ENCODE measurements at regions not wholly inside any gene's neighbourhood (a gene's known extent, or its start where the extent isn't known, plus 50 kb on each side); places are given as distances from the start of the nearest gene placed in this dataset.

- Mint-ChIP-seq H3K9me3 (peaks cover 19 to 22% (median 21%) of the 10 kb centered on the region in 3 donors), H3K27ac (no peak overlapping the region), H3K4me1 (no peaks in the 10 kb centered on the region), H3K4me3 (no peak overlapping the region), H3K27me3 (no peaks in the 10 kb centered on the region), H3K36me3 (no peaks in the 10 kb centered on the region)
- ChIA-PET POLR2A (no interaction called here), CTCF (no interaction called here)
- no peaks in the 10 kb centered on the region for H3K36me3 ChIP-seq (ENCODE audit: control insufficient read depth in 2 of 2, extremely low read depth in 1 of 2, insufficient read depth in 1 of 2, low read length in 1 of 2)
- no peaks in the 10 kb centered on the region for H3K9me3 ChIP-seq
- no peaks in the 10 kb centered on the region for H3K4me1 ChIP-seq (ENCODE audit: control insufficient read depth in 1 of 2, extremely low read depth in 1 of 2, insufficient read depth in 2 of 2, low read length in 2 of 2)
- DNase-seq (no peak), ATAC-seq (replicated peaks in 1 of 4) (no peak)
- no peak overlapping the region for H3K27ac ChIP-seq (ENCODE audit: low read length)
- H3K27me3 ChIP-seq (replicated peaks in 1 of 2; ENCODE audit: control insufficient read depth in 2 of 2, extremely low read depth in 1 of 2, insufficient read depth in 2 of 2, low read length in 1 of 2): no peaks in the 10 kb centered on the region
- 20% methylated on average over 3 of the region's 4 CpGs for WGBS (ENCODE audit: insufficient coverage)
- no peak overlapping the region for H3K4me3 ChIP-seq (ENCODE audit: control insufficient read depth in 1 of 2, extremely low read depth in 1 of 2, low read length in 1 of 2)
Observed at GRCh38 chr3:74273091-74273490, 341.4 kb downstream of the CNTN3 start.

- Histone ChIP-seq H3K4me3 (ENCODE audit: control insufficient read depth in 1 of 2, extremely low read depth in 1 of 2, low read length in 1 of 2) (no peak overlapping the region), H3K27me3 (replicated peaks in 1 of 2; ENCODE audit: control insufficient read depth in 2 of 2, extremely low read depth in 1 of 2, insufficient read depth in 2 of 2, low read length in 1 of 2) (no peaks in the 10 kb centered on the region), H3K9me3 (no peaks in the 10 kb centered on the region), H3K36me3 (ENCODE audit: control insufficient read depth in 2 of 2, extremely low read depth in 1 of 2, insufficient read depth in 1 of 2, low read length in 1 of 2) (no peaks in the 10 kb centered on the region), H3K27ac (ENCODE audit: low read length) (no peak overlapping the region), H3K4me1 (ENCODE audit: control insufficient read depth in 1 of 2, extremely low read depth in 1 of 2, insufficient read depth in 2 of 2, low read length in 2 of 2) (no peaks in the 10 kb centered on the region)
- no CpG with 5 or more reads among the region's 4 CpGs for WGBS (ENCODE audit: insufficient coverage)
- Mint-ChIP-seq H3K27ac (no peak overlapping the region), H3K9me3 (peaks cover 7 to 13% (median 11%) of the 10 kb centered on the region in 3 donors), H3K27me3 (no peaks in the 10 kb centered on the region), H3K4me3 (no peak overlapping the region), H3K4me1 (no peaks in the 10 kb centered on the region), H3K36me3 (no peaks in the 10 kb centered on the region)
- ChIA-PET CTCF (no interaction called here), POLR2A (no interaction called here)
- ATAC-seq (replicated peaks in 1 of 4) (no peak), DNase-seq (no peak)
Observed at GRCh38 chr3:74271541-74271940, 342.9 kb downstream of the CNTN3 start.

- no peaks in the 10 kb centered on the region for H3K27me3 Mint-ChIP-seq
- no peaks in the 10 kb centered on the region for H3K4me1 Mint-ChIP-seq
- no peak for ATAC-seq (replicated peaks in 1 of 4)
- CTCF ChIA-PET: no interaction called here
- no peaks in the 10 kb centered on the region for H3K27me3 ChIP-seq (replicated peaks in 1 of 2; ENCODE audit: control insufficient read depth in 2 of 2, extremely low read depth in 1 of 2, insufficient read depth in 2 of 2, low read length in 1 of 2)
- no peak for DNase-seq
- H3K27ac ChIP-seq (ENCODE audit: low read length): no peak overlapping the region
- no peak overlapping the region for H3K4me3 Mint-ChIP-seq
- POLR2A ChIA-PET: no interaction called here
- H3K4me1 ChIP-seq (ENCODE audit: control insufficient read depth in 1 of 2, extremely low read depth in 1 of 2, insufficient read depth in 2 of 2, low read length in 2 of 2): no peaks in the 10 kb centered on the region
- no peak overlapping the region for H3K27ac Mint-ChIP-seq
- peaks cover 5 to 11% (median 9%) of the 10 kb centered on the region in 3 donors for H3K9me3 Mint-ChIP-seq
- H3K36me3 ChIP-seq (ENCODE audit: control insufficient read depth in 2 of 2, extremely low read depth in 1 of 2, insufficient read depth in 1 of 2, low read length in 1 of 2): no peaks in the 10 kb centered on the region
- no peaks in the 10 kb centered on the region for H3K9me3 ChIP-seq
- no peak overlapping the region for H3K4me3 ChIP-seq (ENCODE audit: control insufficient read depth in 1 of 2, extremely low read depth in 1 of 2, low read length in 1 of 2)
- H3K36me3 Mint-ChIP-seq: no peaks in the 10 kb centered on the region
Observed at GRCh38 chr3:74269689-74270088, 344.8 kb downstream of the CNTN3 start.

- DNase-seq: no peak
- POLR2A ChIA-PET: no interaction called here
- H3K27ac ChIP-seq (ENCODE audit: low read length): no peak overlapping the region
- CTCF ChIA-PET: no interaction called here
- H3K4me1 ChIP-seq (ENCODE audit: control insufficient read depth in 1 of 2, extremely low read depth in 1 of 2, insufficient read depth in 2 of 2, low read length in 2 of 2): no peaks in the 10 kb centered on the region
- Mint-ChIP-seq H3K9me3 (peaks cover 5 to 11% (median 9%) of the 10 kb centered on the region in 3 donors), H3K27ac (no peak overlapping the region), H3K4me1 (no peaks in the 10 kb centered on the region), H3K36me3 (no peaks in the 10 kb centered on the region), H3K4me3 (no peak overlapping the region), H3K27me3 (no peaks in the 10 kb centered on the region)
- no peaks in the 10 kb centered on the region for H3K27me3 ChIP-seq (replicated peaks in 1 of 2; ENCODE audit: control insufficient read depth in 2 of 2, extremely low read depth in 1 of 2, insufficient read depth in 2 of 2, low read length in 1 of 2)
- no peak overlapping the region for H3K4me3 ChIP-seq (ENCODE audit: control insufficient read depth in 1 of 2, extremely low read depth in 1 of 2, low read length in 1 of 2)
- ATAC-seq (replicated peaks in 1 of 4): no peak
- no peaks in the 10 kb centered on the region for H3K36me3 ChIP-seq (ENCODE audit: control insufficient read depth in 2 of 2, extremely low read depth in 1 of 2, insufficient read depth in 1 of 2, low read length in 1 of 2)
- no CpG with 5 or more reads among the region's 2 CpGs for WGBS (ENCODE audit: insufficient coverage)
- H3K9me3 ChIP-seq: no peaks in the 10 kb centered on the region
Observed at GRCh38 chr3:74268753-74269152, 345.7 kb downstream of the CNTN3 start.

- H3K4me1 ChIP-seq (ENCODE audit: control insufficient read depth in 1 of 2, extremely low read depth in 1 of 2, insufficient read depth in 2 of 2, low read length in 2 of 2): no peaks in the 10 kb centered on the region
- no peak overlapping the region for H3K4me3 Mint-ChIP-seq
- H3K27me3 ChIP-seq (replicated peaks in 1 of 2; ENCODE audit: control insufficient read depth in 2 of 2, extremely low read depth in 1 of 2, insufficient read depth in 2 of 2, low read length in 1 of 2): no peaks in the 10 kb centered on the region
- no peak overlapping the region for H3K27ac ChIP-seq (ENCODE audit: low read length)
- H3K27me3 Mint-ChIP-seq: no peaks in the 10 kb centered on the region
- no peak for ATAC-seq (replicated peaks in 1 of 4)
- WGBS (ENCODE audit: insufficient coverage): no CpG with 5 or more reads among the region's 13 CpGs
- H3K36me3 Mint-ChIP-seq: no peaks in the 10 kb centered on the region
- no peaks in the 10 kb centered on the region for H3K4me1 Mint-ChIP-seq
- peaks cover 5 to 9% (median 7%) of the 10 kb centered on the region in 3 donors for H3K9me3 Mint-ChIP-seq
- H3K36me3 ChIP-seq (ENCODE audit: control insufficient read depth in 2 of 2, extremely low read depth in 1 of 2, insufficient read depth in 1 of 2, low read length in 1 of 2): no peaks in the 10 kb centered on the region
- ChIA-PET CTCF (no interaction called here), POLR2A (no interaction called here)
- DNase-seq: peak in 1 of 35 experiments; percentile 1
- H3K4me3 ChIP-seq (ENCODE audit: control insufficient read depth in 1 of 2, extremely low read depth in 1 of 2, low read length in 1 of 2): no peak overlapping the region
- no peak overlapping the region for H3K27ac Mint-ChIP-seq
- H3K9me3 ChIP-seq: no peaks in the 10 kb centered on the region
Observed at GRCh38 chr3:74267588-74268184, 346.8 kb downstream of the CNTN3 start.

- Mint-ChIP-seq H3K4me1 (no peaks in the 10 kb centered on the region), H3K27ac (no peak overlapping the region), H3K9me3 (peaks cover 3 to 8% (median 5%) of the 10 kb centered on the region in 3 donors), H3K27me3 (no peaks in the 10 kb centered on the region), H3K4me3 (no peak overlapping the region), H3K36me3 (no peaks in the 10 kb centered on the region)
- ATAC-seq (replicated peaks in 1 of 4) (no peak), DNase-seq (no peak)
- Histone ChIP-seq H3K27ac (ENCODE audit: low read length) (no peak overlapping the region), H3K27me3 (replicated peaks in 1 of 2; ENCODE audit: control insufficient read depth in 2 of 2, extremely low read depth in 1 of 2, insufficient read depth in 2 of 2, low read length in 1 of 2) (no peaks in the 10 kb centered on the region), H3K4me3 (ENCODE audit: control insufficient read depth in 1 of 2, extremely low read depth in 1 of 2, low read length in 1 of 2) (no peak overlapping the region), H3K4me1 (ENCODE audit: control insufficient read depth in 1 of 2, extremely low read depth in 1 of 2, insufficient read depth in 2 of 2, low read length in 2 of 2) (no peaks in the 10 kb centered on the region), H3K9me3 (no peaks in the 10 kb centered on the region), H3K36me3 (ENCODE audit: control insufficient read depth in 2 of 2, extremely low read depth in 1 of 2, insufficient read depth in 1 of 2, low read length in 1 of 2) (no peaks in the 10 kb centered on the region)
- ChIA-PET CTCF (no interaction called here), POLR2A (no interaction called here)
- WGBS (ENCODE audit: insufficient coverage): no CpG with 5 or more reads among the region's 5 CpGs
Observed at GRCh38 chr3:74267131-74267530, 347.3 kb downstream of the CNTN3 start.

GRCh38 chr3:74265069-74265468, 349.4 kb downstream of the CNTN3 start:
- Mint-ChIP-seq H3K36me3 (no peaks in the 10 kb centered on the region), H3K4me1 (no peaks in the 10 kb centered on the region), H3K4me3 (no peak overlapping the region), H3K27me3 (no peaks in the 10 kb centered on the region), H3K27ac (no peak overlapping the region), H3K9me3 (peaks cover 0 to under 1% (median 0%) of the 10 kb centered on the region in 3 donors)
- no peaks in the 10 kb centered on the region for H3K27me3 ChIP-seq (replicated peaks in 1 of 2; ENCODE audit: control insufficient read depth in 2 of 2, extremely low read depth in 1 of 2, insufficient read depth in 2 of 2, low read length in 1 of 2)
- CTCF ChIA-PET: no interaction called here
- ATAC-seq (replicated peaks in 1 of 4) (no peak), DNase-seq (no peak)
- no peaks in the 10 kb centered on the region for H3K4me1 ChIP-seq (ENCODE audit: control insufficient read depth in 1 of 2, extremely low read depth in 1 of 2, insufficient read depth in 2 of 2, low read length in 2 of 2)
- no peak overlapping the region for H3K4me3 ChIP-seq (ENCODE audit: control insufficient read depth in 1 of 2, extremely low read depth in 1 of 2, low read length in 1 of 2)
- H3K27ac ChIP-seq (ENCODE audit: low read length): no peak overlapping the region
- no peaks in the 10 kb centered on the region for H3K36me3 ChIP-seq (ENCODE audit: control insufficient read depth in 2 of 2, extremely low read depth in 1 of 2, insufficient read depth in 1 of 2, low read length in 1 of 2)
- POLR2A ChIA-PET: no interaction called here
- WGBS (ENCODE audit: insufficient coverage): no CpG with 5 or more reads among the region's 1 CpG
- no peaks in the 10 kb centered on the region for H3K9me3 ChIP-seq
